ENCODE measurements at regions not wholly inside any gene's neighbourhood (a gene's known extent, or its start where the extent isn't known, plus 50 kb on each side); places are given as distances from the start of the nearest gene placed in this dataset.

GRCh38 chr5:33283243-33283642 is 157.5 kb upstream of the TARS1 start:
- FAIRE-seq (no peak), ATAC-seq (no peak), DNase-seq (ENCODE audit: extremely low read depth in 1 of 4, low spot score in 3 of 4) (no peak)
- ChIA-PET POLR2A (interaction anchor here (0.8 kb wide), 1 partner anchor 12 kb away, joined by 3 read pairs; no protein-coding TSS in a partner anchor), CTCF (ENCODE audit: low intra/inter-chr PET ratio) (no interaction called here)
- intact Hi-C loops (cut with micrococcal nuclease) (no loop called here), in situ Hi-C loops (cut with MboI) (no loop called here)
- H3K27ac ChIP-seq (ENCODE audit: extremely low read depth, low read depth, low read length): no peak overlapping the region
- H3K9ac ChIP-seq (ENCODE audit: insufficient read depth in 1 of 2, low read depth in 2 of 2, low read length in 2 of 2): no peak overlapping the region
- H3K4me1 ChIP-seq (replicated peaks in 1 of 2; ENCODE audit: control insufficient read depth in 2 of 2, insufficient read depth in 2 of 2, low read length in 2 of 2): no peaks in the 10 kb centered on the region
- no peaks in the 10 kb centered on the region for H3K27me3 ChIP-seq (ENCODE audit: control insufficient read depth in 2 of 2, insufficient read depth in 2 of 2, low read length in 2 of 2)
- no peaks in the 10 kb centered on the region for H3K79me2 ChIP-seq (ENCODE audit: control insufficient read depth, insufficient read depth, low read length)
- no peaks in the 10 kb centered on the region for H4K20me1 ChIP-seq (replicated peaks; ENCODE audit: control insufficient read depth, insufficient read depth, low read length)
- H2AFZ ChIP-seq (ENCODE audit: low read depth, low read length): no peak overlapping the region
- no peaks in the 10 kb centered on the region for H3K36me3 ChIP-seq (ENCODE audit: control insufficient read depth, insufficient read depth, low read length)
- no peak overlapping the region for H3K4me3 ChIP-seq
- no peak overlapping the region for H3K4me2 ChIP-seq (ENCODE audit: insufficient read depth, low read length)
- no peaks in the 10 kb centered on the region for H3K9me1 ChIP-seq (ENCODE audit: control insufficient read depth, insufficient read depth, low read length)
- BruUV-seq (replicated peaks): no TSS peak
- no peak for TF ChIP-seq UBTF (IDR thresholded peaks at IDR 0.05; ENCODE audit: borderline replicate concordance in 1 of 2, low read depth in 2 of 2, low read length in 2 of 2)
- TF ChIP-seq CBX3 (IDR thresholded peaks at IDR 0.05; ENCODE audit: borderline replicate concordance in 1 of 2, low read length in 2 of 2): no peak
- TF ChIP-seq, protein P1, sequence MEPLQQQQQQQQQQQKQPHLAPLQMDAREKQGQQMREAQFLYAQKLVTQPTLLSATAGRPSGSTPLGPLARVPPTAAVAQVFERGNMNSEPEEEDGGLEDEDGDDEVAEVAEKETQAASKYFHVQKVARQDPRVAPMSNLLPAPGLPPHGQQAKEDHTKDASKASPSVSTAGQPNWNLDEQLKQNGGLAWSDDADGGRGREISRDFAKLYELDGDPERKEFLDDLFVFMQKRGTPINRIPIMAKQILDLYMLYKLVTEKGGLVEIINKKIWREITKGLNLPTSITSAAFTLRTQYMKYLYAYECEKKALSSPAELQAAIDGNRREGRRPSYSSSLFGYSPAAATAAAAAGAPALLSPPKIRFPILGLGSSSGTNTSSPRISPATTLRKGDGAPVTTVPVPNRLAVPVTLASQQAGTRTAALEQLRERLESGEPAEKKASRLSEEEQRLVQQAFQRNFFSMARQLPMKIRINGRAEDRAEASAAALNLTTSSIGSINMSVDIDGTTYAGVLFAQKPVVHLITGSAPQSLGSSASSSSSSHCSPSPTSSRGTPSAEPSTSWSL (CRISPR knock-in tag; IDR thresholded peaks at IDR 0.05; ENCODE audit: borderline replicate concordance): no peak
- TF ChIP-seq POLR2B (IDR thresholded peaks at IDR 0.05; ENCODE audit: low read depth, partially characterized antibody): no peak
- no peak for TF ChIP-seq ZNF24 (IDR thresholded peaks at IDR 0.05)
- TF ChIP-seq MEF2A (IDR thresholded peaks at IDR 0.05; ENCODE audit: control insufficient read depth, low read depth, low read length): no peak
- no peak for TF ChIP-seq ETV5 (CRISPR knock-in tag; IDR thresholded peaks at IDR 0.05; ENCODE audit: low read depth)
- no peak for TF ChIP-seq ZC3H11A (IDR thresholded peaks at IDR 0.05; ENCODE audit: low read depth, low read length)
- no peaks in the 10 kb centered on the region for H3K9me3 ChIP-seq (replicated peaks; ENCODE audit: control insufficient read depth, insufficient read depth, low read depth, low read length)
